GM12873 (cell line): ENCODE measurements at regions not wholly inside any gene's neighbourhood (a gene's known extent, or its start where the extent isn't known, plus 50 kb on each side); places are given as distances from the start of the nearest gene placed in this dataset.

Experiments used
- CTCF ChIP-seq: IDR thresholded peaks from 2 replicates; pipeline ENCODE4 v1.5.1; 2012; ENCODE audit warnings: low read depth, mild to moderate bottlenecking, moderate library complexity, low read length, control low read depth; ENCODE audit not compliant: insufficient read depth; ENCODE audit errors: missing control alignments

- TF ChIP-seq CTCF: no peak
These were observed 531.0 kb upstream of the MMS22L start for GRCh38 chr6:97813889-97814567.

GRCh38 chr6:97815301-97815812 lies 532.3 kb upstream of the MMS22L start:
- no peak for TF ChIP-seq CTCF

DNA sequence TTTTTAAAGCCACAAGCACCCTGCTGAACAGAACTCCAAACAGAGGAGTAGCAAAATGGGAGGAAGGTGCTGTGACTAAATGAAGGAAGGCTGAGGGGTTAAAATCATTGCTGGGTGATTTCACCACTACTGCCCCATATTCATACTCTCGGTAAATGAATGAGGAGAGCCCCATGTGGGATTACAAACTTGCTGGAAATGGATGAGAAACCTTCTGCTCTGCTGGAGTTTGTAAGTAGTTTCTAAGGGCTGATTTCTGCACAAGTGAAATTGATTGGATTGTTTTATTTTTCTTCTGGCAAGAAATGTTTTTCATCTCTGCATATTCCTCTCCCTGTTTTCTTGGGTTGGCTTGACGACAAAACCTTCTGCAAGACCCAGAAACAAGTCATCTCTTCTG lies 533.5 kb upstream of the MMS22L start:
- TF ChIP-seq CTCF: no peak

DNA sequence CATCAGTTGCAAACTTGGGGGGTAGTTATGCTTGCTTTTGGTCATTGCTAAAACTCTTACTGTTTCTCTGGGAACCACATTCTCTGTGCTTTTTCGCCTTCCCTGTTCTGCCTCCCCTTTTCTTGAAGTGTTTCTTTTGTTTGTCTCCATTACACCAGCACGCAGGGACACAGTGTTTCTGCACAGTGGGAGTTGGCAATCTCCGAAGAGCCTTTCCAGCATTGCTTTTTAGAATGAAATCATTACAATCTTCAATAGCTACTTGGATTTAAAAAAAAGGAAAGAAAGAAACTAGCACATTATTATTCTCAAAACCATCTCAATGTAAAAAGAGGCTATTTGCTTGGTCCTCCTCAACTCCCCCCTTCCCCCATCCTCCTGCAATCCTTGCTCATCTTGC lies 536.7 kb upstream of the MMS22L start:
- no peak for TF ChIP-seq CTCF

- no peak for TF ChIP-seq CTCF
These were observed 537.4 kb upstream of the MMS22L start for GRCh38 chr6:97820400-97820799.

- TF ChIP-seq CTCF: no peak
These were observed 539.6 kb upstream of the MMS22L start for GRCh38 chr6:97822632-97823031.

DNA sequence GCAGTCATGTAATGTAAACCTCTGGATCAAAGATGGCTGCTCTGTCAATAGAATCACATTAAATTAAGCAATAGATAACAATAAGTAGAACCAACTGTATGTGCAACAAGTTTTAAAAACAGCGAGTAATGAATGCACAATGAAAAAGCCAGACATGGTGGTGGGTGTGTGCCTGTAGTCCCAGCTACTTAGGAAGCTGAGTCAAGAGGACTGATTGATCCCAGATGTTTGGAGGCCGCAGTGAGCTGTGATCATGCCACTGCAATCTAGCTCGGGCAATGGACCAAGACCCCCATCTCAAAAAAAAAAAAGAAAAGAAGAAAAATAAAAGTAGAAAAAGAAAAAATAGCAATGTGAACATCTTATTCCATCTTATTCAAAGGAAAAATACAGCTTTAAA lies 558.7 kb upstream of the MMS22L start:
- TF ChIP-seq CTCF: no peak
